ENCODE measurements at regions not wholly inside any gene's neighbourhood (a gene's known extent, or its start where the extent isn't known, plus 50 kb on each side); places are given as distances from the start of the nearest gene placed in this dataset.

- no peak for DNase-seq
Measured at GRCh38 chr6:100176311-100176950, 182.4 kb upstream of the MCHR2 start.

GRCh38 chr6:100175814-100176310 is 181.8 kb upstream of the MCHR2 start:
- no peak for DNase-seq

- DNase-seq, result no peak
Measured at GRCh38 chr6:100173211-100173610, 179.2 kb upstream of the MCHR2 start.

- no peak for DNase-seq
Measured at GRCh38 chr6:100172322-100172713, 178.3 kb upstream of the MCHR2 start.

GRCh38 chr6:100171533-100172321 is 177.7 kb upstream of the MCHR2 start:
- DNase-seq, result no peak

- no peak for DNase-seq
Measured at GRCh38 chr6:100168148-100168547, 174.1 kb upstream of the MCHR2 start.

GRCh38 chr6:100167585-100167984 is 173.6 kb upstream of the MCHR2 start:
- no peak for DNase-seq

GRCh38 chr6:100166956-100167355 is 172.9 kb upstream of the MCHR2 start:
- DNase-seq, result no peak

GRCh38 chr6:100165442-100165841 is 171.4 kb upstream of the MCHR2 start:
- DNase-seq, result no peak

GRCh38 chr6:100163035-100163434 is 169.0 kb upstream of the MCHR2 start:
- DNase-seq, result no peak

GRCh38 chr6:100161782-100162365 is 167.9 kb upstream of the MCHR2 start:
- no peak for DNase-seq

GRCh38 chr6:100160930-100161329 is 166.9 kb upstream of the MCHR2 start:
- peak; percentile 77 for DNase-seq

- no peak for DNase-seq
Measured at GRCh38 chr6:100155141-100155540, 161.1 kb upstream of the MCHR2 start.

- DNase-seq, result no peak
Measured at GRCh38 chr6:100153636-100154275, 159.7 kb upstream of the MCHR2 start.

GRCh38 chr6:100152201-100152600 is 158.2 kb upstream of the MCHR2 start:
- no peak for DNase-seq

GRCh38 chr6:100144991-100145390 is 151.0 kb upstream of the MCHR2 start:
- no peak for DNase-seq

- peak; percentile 90 for DNase-seq
Measured at GRCh38 chr6:100138346-100139022, 144.5 kb upstream of the MCHR2 start.

GRCh38 chr6:100137759-100138158 is 143.7 kb upstream of the MCHR2 start:
- DNase-seq, result no peak

GRCh38 chr6:100136590-100136989 is 142.6 kb upstream of the MCHR2 start:
- no peak for DNase-seq

- DNase-seq, result no peak
Measured at GRCh38 chr6:100135977-100136376, 142.0 kb upstream of the MCHR2 start.

- no peak for DNase-seq
Measured at GRCh38 chr6:100134703-100135102, 140.7 kb upstream of the MCHR2 start.

GRCh38 chr6:100134297-100134696 is 140.3 kb upstream of the MCHR2 start:
- DNase-seq, result no peak

GRCh38 chr6:100132005-100132404 is 138.0 kb upstream of the MCHR2 start:
- no peak for DNase-seq

All from NCI-H774 (cell line).